ENCODE measurements at regions not wholly inside any gene's neighbourhood (a gene's known extent, or its start where the extent isn't known, plus 50 kb on each side); places are given as distances from the start of the nearest gene placed in this dataset.

- DNase-seq, result no peak
- H3K27ac Mint-ChIP-seq, result no peak overlapping the region
- no peaks in the 10 kb centered on the region for H3K4me1 Mint-ChIP-seq
- H3K36me3 Mint-ChIP-seq, result peaks cover 0 to 4% (median 0%) of the 10 kb centered on the region in 3 donors
- H3K27me3 Mint-ChIP-seq, result peaks cover 0 to 1% (median 0%) of the 10 kb centered on the region in 5 donors
- POLR2A ChIA-PET, result no interaction called here
- H3K4me3 Mint-ChIP-seq, result no peak overlapping the region
- peaks cover 0 to 11% (median 2%) of the 10 kb centered on the region in 9 donors for H3K9me3 Mint-ChIP-seq
- ATAC-seq, result no peak
Observed at GRCh38 chr13:37364956-37365355, 233.6 kb downstream of the POSTN start.

GRCh38 chr13:37364007-37364406, 234.6 kb downstream of the POSTN start:
- peaks cover 0 to 1% (median 0%) of the 10 kb centered on the region in 5 donors for H3K27me3 Mint-ChIP-seq
- no peak for ATAC-seq
- H3K9me3 Mint-ChIP-seq, result peaks cover 0 to 11% (median 2%) of the 10 kb centered on the region in 9 donors
- POLR2A ChIA-PET, result no interaction called here
- no peak overlapping the region for H3K4me3 Mint-ChIP-seq
- DNase-seq, result no peak
- no peaks in the 10 kb centered on the region for H3K4me1 Mint-ChIP-seq
- no peak overlapping the region for H3K27ac Mint-ChIP-seq
- peaks cover 0 to 4% (median 0%) of the 10 kb centered on the region in 3 donors for H3K36me3 Mint-ChIP-seq

DNA sequence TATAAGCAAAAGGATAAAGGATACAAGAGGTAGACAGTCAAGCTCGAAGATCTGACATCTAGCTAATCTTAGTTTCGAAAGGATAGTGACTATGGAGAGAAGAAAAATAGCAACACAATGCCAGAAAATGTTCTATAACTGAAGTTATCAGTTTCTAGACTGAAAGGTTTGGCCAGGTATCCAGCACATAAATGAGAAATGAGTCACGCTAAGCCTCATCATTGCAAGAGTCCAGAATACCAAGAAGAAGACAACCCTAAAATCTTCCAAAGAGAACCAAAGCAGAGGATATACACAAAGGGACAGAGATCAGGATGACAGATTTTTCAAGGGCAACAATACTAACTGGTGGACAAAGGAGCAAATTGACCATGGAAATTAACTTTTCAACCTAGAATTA, 237.0 kb downstream of the POSTN start:
- peaks cover 0 to 1% (median 0%) of the 10 kb centered on the region in 5 donors for H3K27me3 Mint-ChIP-seq
- ATAC-seq (no peak), DNase-seq (no peak)
- H3K36me3 Mint-ChIP-seq, result no peaks in the 10 kb centered on the region
- no peaks in the 10 kb centered on the region for H3K4me1 Mint-ChIP-seq
- H3K4me3 Mint-ChIP-seq, result no peak overlapping the region
- POLR2A ChIA-PET, result no interaction called here
- no peak overlapping the region for H3K27ac Mint-ChIP-seq
- H3K9me3 Mint-ChIP-seq, result peaks cover 0 to 10% (median 1%) of the 10 kb centered on the region in 9 donors

DNA sequence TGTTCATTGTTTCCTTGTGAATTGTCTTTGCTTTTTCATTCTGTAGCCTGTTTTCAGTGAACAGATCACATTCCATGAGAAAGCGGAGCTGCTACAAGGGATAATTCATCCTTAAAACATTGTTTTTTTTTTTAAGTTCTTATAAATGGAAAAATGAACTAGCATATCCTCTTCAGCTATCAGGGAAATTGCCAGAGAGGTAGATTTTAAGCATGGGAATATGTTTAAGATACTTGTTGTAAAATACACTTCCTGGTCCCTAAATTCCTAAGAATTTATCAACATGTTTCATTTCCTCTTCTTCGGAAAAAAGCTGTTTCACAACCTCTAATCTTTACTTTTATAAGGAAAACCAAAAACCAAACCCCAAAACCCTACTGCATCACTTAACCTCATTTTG, 238.0 kb downstream of the POSTN start:
- no peak overlapping the region for H3K27ac Mint-ChIP-seq

DNA sequence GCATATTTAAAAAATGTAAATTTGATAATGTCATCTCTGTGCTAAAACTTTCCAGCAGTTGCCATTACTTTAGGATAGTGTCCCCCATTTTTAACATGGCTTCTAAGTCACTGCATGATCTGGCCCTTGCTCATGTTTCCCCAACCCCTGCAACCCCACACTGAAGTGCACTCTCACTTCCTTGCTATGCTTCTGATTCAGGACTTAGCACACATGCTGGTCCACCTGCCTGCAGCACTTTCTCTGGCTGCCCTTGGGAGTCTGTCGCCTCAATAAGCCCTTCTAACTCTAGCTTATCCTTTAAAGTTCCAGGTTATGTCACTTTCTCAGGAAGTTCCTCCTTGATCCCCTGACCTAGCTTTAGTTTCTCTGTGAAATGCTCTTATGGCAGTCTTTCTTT, 241.0 kb downstream of the POSTN start:
- DNase-seq (no peak), ATAC-seq (no peak)
- H3K27me3 Mint-ChIP-seq, result peaks cover 0 to 3% (median 1%) of the 10 kb centered on the region in 5 donors
- H3K36me3 Mint-ChIP-seq, result no peaks in the 10 kb centered on the region
- H3K9me3 Mint-ChIP-seq, result peaks cover 0 to 10% (median 2%) of the 10 kb centered on the region in 9 donors
- POLR2A ChIA-PET, result no interaction called here
- H3K4me3 Mint-ChIP-seq, result no peak overlapping the region
- no peak overlapping the region for H3K27ac Mint-ChIP-seq
- no peaks in the 10 kb centered on the region for H3K4me1 Mint-ChIP-seq

More for the DNA sequence above, 238.0 kb downstream of the POSTN start:
- H3K9me3 Mint-ChIP-seq, result peaks cover 0 to 10% (median 0%) of the 10 kb centered on the region in 9 donors
- peaks cover 0 to 3% (median 1%) of the 10 kb centered on the region in 5 donors for H3K27me3 Mint-ChIP-seq
- no peak for ATAC-seq
- no peaks in the 10 kb centered on the region for H3K4me1 Mint-ChIP-seq
- no peak for DNase-seq
- POLR2A ChIA-PET, result no interaction called here
- no peaks in the 10 kb centered on the region for H3K36me3 Mint-ChIP-seq
- H3K4me3 Mint-ChIP-seq, result no peak overlapping the region

DNA sequence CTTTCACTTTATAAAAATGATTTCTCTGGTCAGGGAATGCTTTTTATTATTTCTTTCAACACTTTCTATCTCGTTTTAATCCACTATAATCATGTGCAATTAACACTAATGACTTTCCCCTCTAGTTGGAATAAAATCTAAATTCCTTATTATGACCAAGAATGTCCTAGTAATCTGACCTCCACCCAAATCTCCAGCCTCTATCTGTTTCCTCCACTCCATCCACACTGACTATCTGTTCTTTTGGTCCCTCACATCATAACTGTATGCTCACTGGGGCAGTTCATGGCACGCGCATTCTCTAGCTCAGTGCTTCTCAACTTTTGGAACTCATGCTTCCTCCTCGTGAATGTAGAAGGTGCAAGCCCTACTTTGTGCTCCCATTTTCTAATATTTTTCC, 244.7 kb downstream of the POSTN start:
- Mint-ChIP-seq H3K27ac (no peak overlapping the region), H3K4me3 (no peak overlapping the region), H3K9me3 (peaks cover 0 to 10% (median 2%) of the 10 kb centered on the region in 9 donors), H3K4me1 (no peaks in the 10 kb centered on the region), H3K36me3 (no peaks in the 10 kb centered on the region), H3K27me3 (peaks cover 0 to 3% (median 0%) of the 10 kb centered on the region in 5 donors)
- POLR2A ChIA-PET, result no interaction called here
- ATAC-seq (no peak), DNase-seq (no peak)

DNA sequence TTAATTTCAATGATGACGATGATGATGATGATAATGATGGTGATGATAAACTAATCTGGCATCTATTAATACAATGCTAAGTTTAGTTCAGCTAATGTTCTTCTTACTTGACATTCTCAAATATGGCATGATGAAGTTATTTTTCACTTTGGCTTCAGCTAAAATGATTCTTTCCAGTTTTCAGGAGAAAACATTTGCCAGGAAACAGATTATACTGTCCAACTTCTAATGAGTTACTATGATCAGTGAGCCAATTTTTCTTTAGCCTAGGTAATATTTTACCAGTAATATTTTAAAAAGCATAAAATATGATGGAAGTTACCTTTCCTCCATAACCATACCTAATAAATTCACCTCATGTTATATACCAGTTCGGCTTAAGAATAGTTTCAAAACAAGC, 245.7 kb upstream of the CSNK1A1L start:
- POLR2A ChIA-PET, result no interaction called here
- H3K4me1 Mint-ChIP-seq, result no peaks in the 10 kb centered on the region
- H3K9me3 Mint-ChIP-seq, result peaks cover 0 to 8% (median 0%) of the 10 kb centered on the region in 9 donors
- no peaks in the 10 kb centered on the region for H3K27me3 Mint-ChIP-seq
- H3K36me3 Mint-ChIP-seq, result no peaks in the 10 kb centered on the region
- no peak overlapping the region for H3K27ac Mint-ChIP-seq
- ATAC-seq (no peak), DNase-seq (no peak)
- no peak overlapping the region for H3K4me3 Mint-ChIP-seq

- POLR2A ChIA-PET, result no interaction called here
- ATAC-seq, result no peak
- peaks cover 0 to 8% (median 0%) of the 10 kb centered on the region in 9 donors for H3K9me3 Mint-ChIP-seq
- no peak for DNase-seq
- H3K36me3 Mint-ChIP-seq, result no peaks in the 10 kb centered on the region
- H3K27ac Mint-ChIP-seq, result no peak overlapping the region
- H3K4me3 Mint-ChIP-seq, result no peak overlapping the region
- no peaks in the 10 kb centered on the region for H3K4me1 Mint-ChIP-seq
- H3K27me3 Mint-ChIP-seq, result no peaks in the 10 kb centered on the region
Observed at GRCh38 chr13:37349916-37350315, 244.5 kb upstream of the CSNK1A1L start.

- Mint-ChIP-seq H3K4me3 (no peak overlapping the region), H3K27me3 (no peaks in the 10 kb centered on the region)
- POLR2A ChIA-PET, result no interaction called here
Observed at GRCh38 chr13:37348916-37349643, 243.6 kb upstream of the CSNK1A1L start.

GRCh38 chr13:37345869-37346268, 240.4 kb upstream of the CSNK1A1L start:
- ATAC-seq, result no peak
- no peak overlapping the region for H3K4me3 Mint-ChIP-seq
- H3K4me1 Mint-ChIP-seq, result no peaks in the 10 kb centered on the region
- no peaks in the 10 kb centered on the region for H3K27me3 Mint-ChIP-seq
- H3K27ac Mint-ChIP-seq, result no peak overlapping the region
- POLR2A ChIA-PET, result no interaction called here
- peaks cover 0 to 5% (median 0%) of the 10 kb centered on the region in 9 donors for H3K9me3 Mint-ChIP-seq
- H3K36me3 Mint-ChIP-seq, result no peaks in the 10 kb centered on the region
- DNase-seq, result no peak

More at GRCh38 chr13:37348916-37349643, 243.6 kb upstream of the CSNK1A1L start:
- DNase-seq (no peak), ATAC-seq (no peak)
- H3K4me1 Mint-ChIP-seq, result no peaks in the 10 kb centered on the region
- H3K27ac Mint-ChIP-seq, result no peak overlapping the region
- H3K9me3 Mint-ChIP-seq, result peaks cover 0 to 7% (median 0%) of the 10 kb centered on the region in 9 donors
- H3K36me3 Mint-ChIP-seq, result no peaks in the 10 kb centered on the region

DNA sequence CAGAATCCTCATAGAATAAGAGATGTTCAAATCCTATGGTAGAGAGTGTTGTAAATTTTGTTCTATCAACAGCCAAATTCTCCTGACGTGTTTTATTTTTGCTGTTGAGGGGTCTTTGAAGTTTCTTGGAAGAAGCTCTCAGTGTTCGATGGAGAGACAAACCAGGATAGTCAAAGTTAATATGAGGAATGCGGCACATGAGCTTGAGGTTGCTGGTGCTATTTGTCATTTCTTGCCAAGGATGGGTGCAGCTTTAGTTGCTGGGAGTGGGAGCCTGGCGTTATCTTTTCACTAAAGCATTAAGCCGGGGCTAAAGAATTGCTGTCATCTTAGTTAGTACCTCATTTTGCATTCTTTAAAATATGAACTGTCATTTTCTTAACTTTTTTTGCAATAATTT, 239.9 kb upstream of the CSNK1A1L start:
- POLR2A ChIA-PET, result no interaction called here
- Mint-ChIP-seq H3K9me3 (peaks cover 0 to 5% (median 0%) of the 10 kb centered on the region in 9 donors), H3K4me1 (no peaks in the 10 kb centered on the region), H3K27ac (no peak overlapping the region), H3K4me3 (no peak overlapping the region), H3K27me3 (no peaks in the 10 kb centered on the region), H3K36me3 (no peaks in the 10 kb centered on the region)
- DNase-seq, result no peak
- ATAC-seq, result no peak

DNA sequence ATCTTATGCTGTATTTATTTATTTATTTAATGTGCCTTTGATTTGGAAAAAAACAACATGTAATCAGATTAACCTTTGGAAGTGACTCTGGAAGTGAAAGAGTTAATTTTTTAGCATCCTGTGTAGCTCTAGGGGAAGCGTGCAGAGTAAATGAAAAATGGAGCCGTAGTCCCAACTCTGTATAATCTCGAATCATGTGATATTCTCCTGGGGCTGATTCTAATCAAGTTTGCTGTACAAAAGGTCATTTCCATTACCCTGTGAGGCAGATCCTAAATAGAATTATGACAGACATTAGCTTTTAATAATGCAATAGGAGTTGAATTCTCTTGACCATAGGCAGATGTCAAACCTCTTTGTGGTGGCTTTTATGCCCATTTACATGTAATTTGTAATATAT, 238.6 kb upstream of the CSNK1A1L start:
- no peaks in the 10 kb centered on the region for H3K4me1 Mint-ChIP-seq
- no peak for ATAC-seq
- H3K4me3 Mint-ChIP-seq, result no peak overlapping the region
- no peak overlapping the region for H3K27ac Mint-ChIP-seq
- peaks cover 0 to 5% (median 0%) of the 10 kb centered on the region in 9 donors for H3K9me3 Mint-ChIP-seq
- POLR2A ChIA-PET, result no interaction called here
- no peaks in the 10 kb centered on the region for H3K36me3 Mint-ChIP-seq
- DNase-seq, result no peak
- no peaks in the 10 kb centered on the region for H3K27me3 Mint-ChIP-seq

DNA sequence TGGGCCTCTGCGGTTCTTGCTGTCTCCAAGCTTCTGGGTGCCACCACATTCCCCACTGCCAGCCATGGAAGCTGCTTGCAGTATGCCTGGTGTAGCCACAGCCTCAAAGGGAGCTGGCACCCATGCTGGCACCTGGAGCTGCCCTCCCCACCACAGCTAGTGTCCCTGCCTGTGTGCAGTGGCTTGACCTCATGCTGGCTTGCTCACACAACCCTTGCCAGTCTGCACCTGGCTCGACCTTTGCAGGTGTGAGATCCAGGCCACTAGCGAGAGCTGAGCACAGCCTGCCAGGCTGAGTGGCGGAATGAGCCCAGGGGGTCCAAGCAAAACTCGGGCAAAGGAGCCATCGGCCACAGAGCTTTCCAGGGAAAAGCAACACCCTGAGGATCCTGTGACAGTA, 236.7 kb upstream of the CSNK1A1L start:
- no peaks in the 10 kb centered on the region for H3K4me1 Mint-ChIP-seq
- no peak overlapping the region for H3K27ac Mint-ChIP-seq
- no peaks in the 10 kb centered on the region for H3K9me3 Mint-ChIP-seq
- POLR2A ChIA-PET, result no interaction called here
- no peak overlapping the region for H3K4me3 Mint-ChIP-seq
- DNase-seq (no peak), ATAC-seq (no peak)
- no peaks in the 10 kb centered on the region for H3K27me3 Mint-ChIP-seq
- no peaks in the 10 kb centered on the region for H3K36me3 Mint-ChIP-seq
